OCI-M1 (cell line): ENCODE measurements at regions not wholly inside any gene's neighbourhood (a gene's known extent, or its start where the extent isn't known, plus 50 kb on each side); places are given as distances from the start of the nearest gene placed in this dataset.

Source experiments
- DNase-seq: peaks from one replicate; lab custom pipeline; 2025; lab: John Stamatoyannopoulos, UW

- DNase-seq: no peak
Observed at GRCh38 chr1:79129914-79130313, 123.4 kb upstream of the ADGRL4 start.

GRCh38 chr1:79128722-79129121 is 122.2 kb upstream of the ADGRL4 start:
- DNase-seq: peak; percentile 57

GRCh38 chr1:79124756-79125155 is 118.2 kb upstream of the ADGRL4 start:
- no peak for DNase-seq

- DNase-seq: no peak
Observed at GRCh38 chr1:79122521-79122920, 116.0 kb upstream of the ADGRL4 start.

- no peak for DNase-seq
Observed at GRCh38 chr1:79117376-79117775, 110.8 kb upstream of the ADGRL4 start.

GRCh38 chr1:79113836-79114235 is 107.3 kb upstream of the ADGRL4 start:
- no peak for DNase-seq

GRCh38 chr1:79110749-79111148 is 104.2 kb upstream of the ADGRL4 start:
- DNase-seq: no peak

- no peak for DNase-seq
Observed at GRCh38 chr1:79109445-79109844, 102.9 kb upstream of the ADGRL4 start.

GRCh38 chr1:79105500-79105899 is 99.0 kb upstream of the ADGRL4 start:
- no peak for DNase-seq

- no peak for DNase-seq
Observed at GRCh38 chr1:79104617-79105016, 98.1 kb upstream of the ADGRL4 start.

- DNase-seq: no peak
Observed at GRCh38 chr1:79100385-79100784, 93.9 kb upstream of the ADGRL4 start.

- no peak for DNase-seq
Observed at GRCh38 chr1:79090985-79091384, 84.5 kb upstream of the ADGRL4 start.

GRCh38 chr1:79089946-79090345 is 83.4 kb upstream of the ADGRL4 start:
- DNase-seq: no peak

- DNase-seq: peak; percentile 22
Observed at GRCh38 chr1:79082233-79082632, 75.7 kb upstream of the ADGRL4 start.

- peak; percentile 43 for DNase-seq
Observed at GRCh38 chr1:79079770-79080169, 73.2 kb upstream of the ADGRL4 start.

- no peak for DNase-seq
Observed at GRCh38 chr1:79074975-79075374, 68.4 kb upstream of the ADGRL4 start.

GRCh38 chr1:79069828-79070227 is 63.3 kb upstream of the ADGRL4 start:
- DNase-seq: no peak

- DNase-seq: no peak
Observed at GRCh38 chr1:79059341-79059740, 52.8 kb upstream of the ADGRL4 start.
